ENCODE measurements at regions not wholly inside any gene's neighbourhood (a gene's known extent, or its start where the extent isn't known, plus 50 kb on each side); places are given as distances from the start of the nearest gene placed in this dataset.

DNA sequence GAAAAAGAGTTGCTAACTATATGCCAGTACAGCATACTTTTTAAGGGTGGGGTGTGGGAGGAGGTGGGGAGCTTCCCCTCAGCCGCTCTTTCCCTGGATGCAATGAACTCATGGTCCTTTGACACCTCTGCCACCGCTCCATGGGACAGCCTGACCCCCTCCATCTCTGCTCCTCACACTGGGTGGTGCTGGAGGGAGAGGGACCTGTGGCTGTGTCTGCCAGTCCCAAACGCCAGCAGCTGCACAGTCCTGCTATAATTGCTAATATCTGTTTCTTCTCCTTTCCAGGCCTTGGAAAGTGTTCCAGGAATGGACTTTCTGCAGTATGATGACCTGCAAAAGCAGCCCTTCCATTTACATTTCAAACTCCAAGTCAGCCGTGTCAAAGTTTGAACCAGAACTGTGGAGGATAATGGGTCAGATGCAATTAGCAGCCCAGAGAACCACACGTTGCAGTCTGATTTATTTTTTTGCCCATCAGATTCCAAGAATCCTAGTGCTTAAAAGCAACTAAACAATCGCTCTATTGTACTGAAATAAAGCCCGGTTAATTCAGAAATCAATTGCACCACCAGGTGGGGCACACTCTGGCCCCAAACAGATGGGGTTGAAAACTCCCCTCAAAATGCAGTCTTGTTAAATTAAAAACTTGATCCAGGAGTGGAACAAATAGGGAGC, 160.7 kb upstream of the LMO4 start:
- no peak overlapping the region for H2AFZ ChIP-seq (ENCODE audit: insufficient read depth, low read depth, low read length, poor library complexity, severe bottlenecking)
- no peaks in the 10 kb centered on the region for H3K36me3 ChIP-seq (replicated peaks in 1 of 2; ENCODE audit: control extremely low read depth in 1 of 2, control insufficient read depth in 1 of 2, extremely low read depth in 1 of 2, insufficient read depth in 2 of 2, low read length in 1 of 2)
- H3K9me3 Mint-ChIP-seq (ENCODE audit: insufficient read depth) = no peaks in the 10 kb centered on the region
- no peaks in the 10 kb centered on the region for H4K20me1 ChIP-seq (ENCODE audit: control insufficient read depth, insufficient read depth, low read length, poor library complexity, severe bottlenecking)
- no peaks in the 10 kb centered on the region for H3K9me3 ChIP-seq (ENCODE audit: control extremely low read depth in 1 of 3, control insufficient read depth in 2 of 3, insufficient read depth in 1 of 3, low read length in 2 of 3)
- ATAC-seq (ENCODE audit: low read depth) (no peak), DNase-seq (no peak)
- no peak for TF ChIP-seq CTCF (IDR thresholded peaks at IDR 0.05)
- TF ChIP-seq EZH2 (IDR thresholded peaks at IDR 0.05; ENCODE audit: borderline replicate concordance, insufficient read depth, low read depth, low read length, poor library complexity, severe bottlenecking) = no peak
- H3K4me1 ChIP-seq (ENCODE audit: control insufficient read depth in 2 of 2, insufficient read depth in 2 of 2, low read length in 2 of 2) = no peaks in the 10 kb centered on the region
- H3K27me3 ChIP-seq (replicated peaks in 1 of 4; ENCODE audit: control extremely low read depth in 1 of 4, control insufficient read depth in 3 of 4, insufficient read depth in 4 of 4, low read length in 3 of 4) = peaks cover 0 to under 1% (median 0%) of the 10 kb centered on the region in 4 experiments
- no peak overlapping the region for H3K27ac Mint-ChIP-seq
- peaks cover 34% of the 10 kb centered on the region for H3K27me3 Mint-ChIP-seq
- POLR2A ChIA-PET = no interaction called here
- WGBS (ENCODE audit: insufficient coverage) = 69% methylated on average over 4 of the region's 7 CpGs
- intact Hi-C loops (cut with micrococcal nuclease) = no loop called here
- H3K4me3 ChIP-seq (ENCODE audit: control extremely low read depth in 1 of 5, extremely low read depth in 1 of 5, insufficient read depth in 1 of 5, low read depth in 2 of 5, low read length in 4 of 5) = no peak overlapping the region
- no peak overlapping the region for H3K4me3 Mint-ChIP-seq
- CTCF ChIA-PET = no interaction called here
- H3K79me2 ChIP-seq (ENCODE audit: control insufficient read depth, insufficient read depth, low read length) = no peaks in the 10 kb centered on the region
- no peak overlapping the region for H3K4me2 ChIP-seq (replicated peaks; ENCODE audit: low read depth, low read length, poor library complexity, severe bottlenecking)
- no peak overlapping the region for H3K27ac ChIP-seq (ENCODE audit: low read length in 2 of 2)
- H3K9ac ChIP-seq (ENCODE audit: low read length) = no peak overlapping the region
- no peaks in the 10 kb centered on the region for H3K4me1 Mint-ChIP-seq

DNA sequence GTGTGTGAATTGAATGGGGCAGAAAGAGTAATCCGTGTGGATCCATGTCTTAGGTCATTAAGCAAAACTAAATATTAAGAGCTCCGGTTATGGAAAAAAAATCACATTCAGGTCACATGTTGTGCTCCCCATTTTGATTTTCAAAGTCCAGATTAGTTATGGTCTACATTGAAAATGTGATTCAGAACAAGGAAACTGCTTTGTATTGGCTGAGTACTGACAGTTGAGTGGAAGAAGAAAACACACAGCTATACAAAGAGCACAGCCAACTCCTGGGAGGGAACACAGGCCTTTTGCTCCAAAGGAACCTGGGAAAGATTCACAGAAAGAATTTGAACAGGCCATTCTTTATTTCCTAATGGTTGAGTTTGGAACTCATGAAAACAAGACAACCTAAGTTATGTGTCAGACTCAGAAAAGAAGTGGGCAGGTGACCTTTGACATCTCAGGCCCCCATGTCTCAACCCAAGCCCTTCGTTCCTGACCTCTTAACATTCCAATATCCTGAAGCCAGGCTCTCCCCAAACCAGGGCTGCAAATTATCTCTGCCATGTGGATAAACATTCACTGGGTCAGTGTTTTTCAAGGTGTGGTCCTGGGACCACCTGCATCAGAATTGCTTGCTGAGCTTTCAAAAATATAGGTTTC, 159.3 kb upstream of the LMO4 start:
- WGBS (ENCODE audit: insufficient coverage) = no CpG with 5 or more reads among the region's 3 CpGs
- no peak overlapping the region for H3K27ac Mint-ChIP-seq
- H3K4me1 Mint-ChIP-seq = no peaks in the 10 kb centered on the region
- ATAC-seq (ENCODE audit: low read depth) (no peak), DNase-seq (no peak)
- Histone ChIP-seq H4K20me1 (ENCODE audit: control insufficient read depth, insufficient read depth, low read length, poor library complexity, severe bottlenecking) (no peaks in the 10 kb centered on the region), H3K4me2 (replicated peaks; ENCODE audit: low read depth, low read length, poor library complexity, severe bottlenecking) (no peak overlapping the region), H3K9me3 (ENCODE audit: control extremely low read depth in 1 of 3, control insufficient read depth in 2 of 3, insufficient read depth in 1 of 3, low read length in 2 of 3) (no peaks in the 10 kb centered on the region), H3K4me3 (ENCODE audit: control extremely low read depth in 1 of 5, extremely low read depth in 1 of 5, insufficient read depth in 1 of 5, low read depth in 2 of 5, low read length in 4 of 5) (no peak overlapping the region), H3K27me3 (replicated peaks in 1 of 4; ENCODE audit: control extremely low read depth in 1 of 4, control insufficient read depth in 3 of 4, insufficient read depth in 4 of 4, low read length in 3 of 4) (peaks cover 0 to 7% (median 0%) of the 10 kb centered on the region in 4 experiments), H2AFZ (ENCODE audit: insufficient read depth, low read depth, low read length, poor library complexity, severe bottlenecking) (no peak overlapping the region), H3K36me3 (replicated peaks in 1 of 2; ENCODE audit: control extremely low read depth in 1 of 2, control insufficient read depth in 1 of 2, extremely low read depth in 1 of 2, insufficient read depth in 2 of 2, low read length in 1 of 2) (no peaks in the 10 kb centered on the region), H3K27ac (ENCODE audit: low read length in 2 of 2) (no peak overlapping the region), H3K9ac (ENCODE audit: low read length) (no peak overlapping the region), H3K4me1 (ENCODE audit: control insufficient read depth in 2 of 2, insufficient read depth in 2 of 2, low read length in 2 of 2) (no peaks in the 10 kb centered on the region), H3K79me2 (ENCODE audit: control insufficient read depth, insufficient read depth, low read length) (no peaks in the 10 kb centered on the region)
- ChIA-PET CTCF (no interaction called here), POLR2A (no interaction called here)
- peaks cover 37% of the 10 kb centered on the region for H3K27me3 Mint-ChIP-seq
- no peak overlapping the region for H3K4me3 Mint-ChIP-seq
- H3K9me3 Mint-ChIP-seq (ENCODE audit: insufficient read depth) = no peaks in the 10 kb centered on the region
- intact Hi-C loops (cut with micrococcal nuclease) = no loop called here
- TF ChIP-seq CTCF (IDR thresholded peaks at IDR 0.05) (no peak), EZH2 (IDR thresholded peaks at IDR 0.05; ENCODE audit: borderline replicate concordance, insufficient read depth, low read depth, low read length, poor library complexity, severe bottlenecking) (no peak)
